ENCODE measurements at regions not wholly inside any gene's neighbourhood (a gene's known extent, or its start where the extent isn't known, plus 50 kb on each side); places are given as distances from the start of the nearest gene placed in this dataset.

GRCh38 chr5:139733698-139734538 is 61.7 kb upstream of the PSD2 start:
- no peak for DNase-seq
- H3K9me3 ChIP-seq (ENCODE audit: control insufficient read depth, low read length): no peaks in the 10 kb centered on the region
- H3K4me3 ChIP-seq (ENCODE audit: low read length): no peak overlapping the region
- Mint-ChIP-seq H3K4me1 (peaks cover 3% of the 10 kb centered on the region), H3K27ac (no peak overlapping the region), H3K4me3 (no peak overlapping the region), H3K27me3 (ENCODE audit: insufficient read depth) (no peaks in the 10 kb centered on the region), H3K36me3 (ENCODE audit: low read depth) (no peaks in the 10 kb centered on the region), H3K9me3 (no peaks in the 10 kb centered on the region)
- H3K27ac ChIP-seq (ENCODE audit: low read depth, low read length): peak overlapping the region; percentile 93
- H3K4me1 ChIP-seq (ENCODE audit: control insufficient read depth, insufficient read depth, low read length): no peaks in the 10 kb centered on the region
- 86 to 90% methylated on average over 14 to 22 of the region's 22 CpGs for WGBS, 2 experiments (ENCODE audit: insufficient coverage in 1 of 2, insufficient read length in 1 of 2)
- no peak for TF ChIP-seq CTCF (conservative IDR thresholded peaks at IDR 0.05)
- H3K9ac ChIP-seq (ENCODE audit: extremely low read depth, low read length, poor library complexity, severe bottlenecking): no peak overlapping the region
- no peaks in the 10 kb centered on the region for H3K36me3 ChIP-seq (ENCODE audit: control insufficient read depth, insufficient read depth, low read length)
- no peaks in the 10 kb centered on the region for H3K27me3 ChIP-seq (ENCODE audit: control insufficient read depth, insufficient read depth, low read length, poor library complexity, severe bottlenecking)

- Histone ChIP-seq H3K36me3 (ENCODE audit: control insufficient read depth, insufficient read depth, low read length) (no peaks in the 10 kb centered on the region), H3K9ac (ENCODE audit: extremely low read depth, low read length, poor library complexity, severe bottlenecking) (no peak overlapping the region), H3K9me3 (ENCODE audit: control insufficient read depth, low read length) (no peaks in the 10 kb centered on the region), H3K27me3 (ENCODE audit: control insufficient read depth, insufficient read depth, low read length, poor library complexity, severe bottlenecking) (no peaks in the 10 kb centered on the region), H3K27ac (ENCODE audit: low read depth, low read length) (peak overlapping the region; percentile 93), H3K4me1 (ENCODE audit: control insufficient read depth, insufficient read depth, low read length) (no peaks in the 10 kb centered on the region), H3K4me3 (ENCODE audit: low read length) (no peak overlapping the region)
- WGBS, 2 experiments (ENCODE audit: insufficient coverage in 1 of 2, insufficient read length in 1 of 2): 92% methylated on average over 1 of the region's 3 CpGs; no CpG with 5 or more reads in 1 of the 2 experiments
- Mint-ChIP-seq H3K27me3 (ENCODE audit: insufficient read depth) (no peaks in the 10 kb centered on the region), H3K27ac (no peak overlapping the region), H3K36me3 (ENCODE audit: low read depth) (no peaks in the 10 kb centered on the region), H3K4me1 (peaks cover 5% of the 10 kb centered on the region), H3K4me3 (no peak overlapping the region), H3K9me3 (no peaks in the 10 kb centered on the region)
- DNase-seq: no peak
- no peak for TF ChIP-seq CTCF (conservative IDR thresholded peaks at IDR 0.05)
Measured at GRCh38 chr5:139734539-139734916, 61.1 kb upstream of the PSD2 start.

GRCh38 chr5:139738193-139739149 is 57.1 kb upstream of the PSD2 start:
- no peaks in the 10 kb centered on the region for H3K9me3 ChIP-seq (ENCODE audit: control insufficient read depth, low read length)
- H3K27me3 ChIP-seq (ENCODE audit: control insufficient read depth, insufficient read depth, low read length, poor library complexity, severe bottlenecking): peaks cover 2% of the 10 kb centered on the region
- WGBS, 2 experiments (ENCODE audit: insufficient coverage in 1 of 2, insufficient read length in 1 of 2): 86 to 91% methylated on average over 9 to 15 of the region's 15 CpGs
- H3K36me3 ChIP-seq (ENCODE audit: control insufficient read depth, insufficient read depth, low read length): no peaks in the 10 kb centered on the region
- TF ChIP-seq CTCF (conservative IDR thresholded peaks at IDR 0.05): no peak
- peaks cover 2% of the 10 kb centered on the region for H3K36me3 Mint-ChIP-seq (ENCODE audit: low read depth)
- H3K27me3 Mint-ChIP-seq (ENCODE audit: insufficient read depth): peaks cover 7% of the 10 kb centered on the region
- no peak overlapping the region for H3K27ac ChIP-seq (ENCODE audit: low read depth, low read length)
- no peak overlapping the region for H3K27ac Mint-ChIP-seq
- H3K9ac ChIP-seq (ENCODE audit: extremely low read depth, low read length, poor library complexity, severe bottlenecking): no peak overlapping the region
- no peaks in the 10 kb centered on the region for H3K4me1 ChIP-seq (ENCODE audit: control insufficient read depth, insufficient read depth, low read length)
- H3K9me3 Mint-ChIP-seq: no peaks in the 10 kb centered on the region
- no peak for DNase-seq
- H3K4me1 Mint-ChIP-seq: peaks cover 15% of the 10 kb centered on the region
- no peak overlapping the region for H3K4me3 Mint-ChIP-seq
- H3K4me3 ChIP-seq (ENCODE audit: low read length): no peak overlapping the region

Data from endodermal cell (in vitro differentiated cells).